ENCODE measurements at regions not wholly inside any gene's neighbourhood (a gene's known extent, or its start where the extent isn't known, plus 50 kb on each side); places are given as distances from the start of the nearest gene placed in this dataset.

DNA sequence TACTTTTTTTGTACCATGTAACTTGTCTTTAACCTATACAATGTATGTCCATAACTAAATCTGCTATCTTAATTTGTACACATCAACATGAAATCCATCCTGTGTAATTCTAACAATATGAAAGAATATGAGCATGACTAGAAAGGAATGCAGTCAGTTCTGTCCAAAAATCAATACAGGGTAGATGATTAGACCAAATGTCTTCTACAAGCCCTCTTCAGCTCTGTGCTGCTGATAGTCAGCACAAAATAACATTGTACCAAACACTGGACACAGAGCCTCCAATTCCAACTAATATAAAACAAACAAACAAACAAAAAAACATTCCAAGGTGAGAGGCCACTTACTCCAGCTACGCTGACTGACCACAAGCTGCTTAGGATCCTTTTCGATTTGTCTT, 301.4 kb upstream of the IRAK1BP1 start:
- 84% methylated on average over 2 of the region's 2 CpGs for WGBS
- TF ChIP-seq FOXA1 (IDR thresholded peaks at IDR 0.05) = no peak
- TF ChIP-seq NR2F2 (IDR thresholded peaks at IDR 0.05) = no peak
- no peak for TF ChIP-seq TAF1 (conservative IDR thresholded peaks at IDR 0.05)
- TF ChIP-seq SP1 (IDR thresholded peaks at IDR 0.05) = no peak
- TF ChIP-seq, protein P1, sequence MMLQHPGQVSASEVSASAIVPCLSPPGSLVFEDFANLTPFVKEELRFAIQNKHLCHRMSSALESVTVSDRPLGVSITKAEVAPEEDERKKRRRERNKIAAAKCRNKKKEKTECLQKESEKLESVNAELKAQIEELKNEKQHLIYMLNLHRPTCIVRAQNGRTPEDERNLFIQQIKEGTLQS (IDR thresholded peaks at IDR 0.05) = no peak
- TF ChIP-seq, protein P2, sequence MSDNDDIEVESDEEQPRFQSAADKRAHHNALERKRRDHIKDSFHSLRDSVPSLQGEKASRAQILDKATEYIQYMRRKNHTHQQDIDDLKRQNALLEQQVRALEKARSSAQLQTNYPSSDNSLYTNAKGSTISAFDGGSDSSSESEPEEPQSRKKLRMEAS (IDR thresholded peaks at IDR 0.05) = no peak
- no peak for TF ChIP-seq YY1 (IDR thresholded peaks at IDR 0.05)
- TF ChIP-seq, protein P3, sequence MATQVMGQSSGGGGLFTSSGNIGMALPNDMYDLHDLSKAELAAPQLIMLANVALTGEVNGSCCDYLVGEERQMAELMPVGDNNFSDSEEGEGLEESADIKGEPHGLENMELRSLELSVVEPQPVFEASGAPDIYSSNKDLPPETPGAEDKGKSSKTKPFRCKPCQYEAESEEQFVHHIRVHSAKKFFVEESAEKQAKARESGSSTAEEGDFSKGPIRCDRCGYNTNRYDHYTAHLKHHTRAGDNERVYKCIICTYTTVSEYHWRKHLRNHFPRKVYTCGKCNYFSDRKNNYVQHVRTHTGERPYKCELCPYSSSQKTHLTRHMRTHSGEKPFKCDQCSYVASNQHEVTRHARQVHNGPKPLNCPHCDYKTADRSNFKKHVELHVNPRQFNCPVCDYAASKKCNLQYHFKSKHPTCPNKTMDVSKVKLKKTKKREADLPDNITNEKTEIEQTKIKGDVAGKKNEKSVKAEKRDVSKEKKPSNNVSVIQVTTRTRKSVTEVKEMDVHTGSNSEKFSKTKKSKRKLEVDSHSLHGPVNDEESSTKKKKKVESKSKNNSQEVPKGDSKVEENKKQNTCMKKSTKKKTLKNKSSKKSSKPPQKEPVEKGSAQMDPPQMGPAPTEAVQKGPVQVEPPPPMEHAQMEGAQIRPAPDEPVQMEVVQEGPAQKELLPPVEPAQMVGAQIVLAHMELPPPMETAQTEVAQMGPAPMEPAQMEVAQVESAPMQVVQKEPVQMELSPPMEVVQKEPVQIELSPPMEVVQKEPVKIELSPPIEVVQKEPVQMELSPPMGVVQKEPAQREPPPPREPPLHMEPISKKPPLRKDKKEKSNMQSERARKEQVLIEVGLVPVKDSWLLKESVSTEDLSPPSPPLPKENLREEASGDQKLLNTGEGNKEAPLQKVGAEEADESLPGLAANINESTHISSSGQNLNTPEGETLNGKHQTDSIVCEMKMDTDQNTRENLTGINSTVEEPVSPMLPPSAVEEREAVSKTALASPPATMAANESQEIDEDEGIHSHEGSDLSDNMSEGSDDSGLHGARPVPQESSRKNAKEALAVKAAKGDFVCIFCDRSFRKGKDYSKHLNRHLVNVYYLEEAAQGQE (IDR thresholded peaks at IDR 0.05) = no peak
- no peak for TF ChIP-seq RAD21 (IDR thresholded peaks at IDR 0.05)
- TF ChIP-seq, protein P4, sequence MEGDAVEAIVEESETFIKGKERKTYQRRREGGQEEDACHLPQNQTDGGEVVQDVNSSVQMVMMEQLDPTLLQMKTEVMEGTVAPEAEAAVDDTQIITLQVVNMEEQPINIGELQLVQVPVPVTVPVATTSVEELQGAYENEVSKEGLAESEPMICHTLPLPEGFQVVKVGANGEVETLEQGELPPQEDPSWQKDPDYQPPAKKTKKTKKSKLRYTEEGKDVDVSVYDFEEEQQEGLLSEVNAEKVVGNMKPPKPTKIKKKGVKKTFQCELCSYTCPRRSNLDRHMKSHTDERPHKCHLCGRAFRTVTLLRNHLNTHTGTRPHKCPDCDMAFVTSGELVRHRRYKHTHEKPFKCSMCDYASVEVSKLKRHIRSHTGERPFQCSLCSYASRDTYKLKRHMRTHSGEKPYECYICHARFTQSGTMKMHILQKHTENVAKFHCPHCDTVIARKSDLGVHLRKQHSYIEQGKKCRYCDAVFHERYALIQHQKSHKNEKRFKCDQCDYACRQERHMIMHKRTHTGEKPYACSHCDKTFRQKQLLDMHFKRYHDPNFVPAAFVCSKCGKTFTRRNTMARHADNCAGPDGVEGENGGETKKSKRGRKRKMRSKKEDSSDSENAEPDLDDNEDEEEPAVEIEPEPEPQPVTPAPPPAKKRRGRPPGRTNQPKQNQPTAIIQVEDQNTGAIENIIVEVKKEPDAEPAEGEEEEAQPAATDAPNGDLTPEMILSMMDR (IDR thresholded peaks at IDR 0.05; ENCODE audit: low read depth, low read length, missing input control) = no peak
- no peak for TF ChIP-seq JUND (IDR thresholded peaks at IDR 0.05)
- TF ChIP-seq, protein P5, sequence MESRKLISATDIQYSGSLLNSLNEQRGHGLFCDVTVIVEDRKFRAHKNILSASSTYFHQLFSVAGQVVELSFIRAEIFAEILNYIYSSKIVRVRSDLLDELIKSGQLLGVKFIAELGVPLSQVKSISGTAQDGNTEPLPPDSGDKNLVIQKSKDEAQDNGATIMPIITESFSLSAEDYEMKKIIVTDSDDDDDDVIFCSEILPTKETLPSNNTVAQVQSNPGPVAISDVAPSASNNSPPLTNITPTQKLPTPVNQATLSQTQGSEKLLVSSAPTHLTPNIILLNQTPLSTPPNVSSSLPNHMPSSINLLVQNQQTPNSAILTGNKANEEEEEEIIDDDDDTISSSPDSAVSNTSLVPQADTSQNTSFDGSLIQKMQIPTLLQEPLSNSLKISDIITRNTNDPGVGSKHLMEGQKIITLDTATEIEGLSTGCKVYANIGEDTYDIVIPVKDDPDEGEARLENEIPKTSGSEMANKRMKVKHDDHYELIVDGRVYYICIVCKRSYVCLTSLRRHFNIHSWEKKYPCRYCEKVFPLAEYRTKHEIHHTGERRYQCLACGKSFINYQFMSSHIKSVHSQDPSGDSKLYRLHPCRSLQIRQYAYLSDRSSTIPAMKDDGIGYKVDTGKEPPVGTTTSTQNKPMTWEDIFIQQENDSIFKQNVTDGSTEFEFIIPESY (IDR thresholded peaks at IDR 0.05) = no peak
- TF ChIP-seq FOXA2 (IDR thresholded peaks at IDR 0.05) = no peak

DNA sequence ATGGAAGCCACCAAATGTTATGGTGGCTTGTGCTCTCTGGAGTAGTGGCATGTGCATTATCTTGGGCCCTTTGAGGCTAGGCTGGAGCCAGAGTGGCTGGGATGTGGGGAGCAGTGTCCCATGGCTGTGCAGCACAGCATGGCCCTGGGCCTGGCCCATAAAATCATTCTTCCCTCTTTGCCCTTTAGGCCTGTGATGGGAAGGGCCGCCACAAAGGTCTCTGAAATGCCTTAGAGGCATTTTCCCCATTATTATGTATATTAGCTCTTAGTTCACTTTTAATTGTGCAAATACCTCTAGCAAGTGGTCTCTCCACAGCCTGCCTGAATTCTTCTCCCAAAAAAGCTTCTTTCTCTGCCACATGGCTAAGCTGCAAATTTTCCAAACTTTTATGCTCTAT, 297.3 kb upstream of the IRAK1BP1 start:
- DNase-seq (ENCODE audit: low spot score) = no peak
- Histone ChIP-seq H3K27me3 (ENCODE audit: control insufficient read depth in 4 of 4, insufficient read depth in 4 of 4, low read length in 3 of 4) (no peaks in the 10 kb centered on the region), H3K9me3 (ENCODE audit: control insufficient read depth in 4 of 4, low read length in 3 of 4) (peaks cover 0 to 8% (median under 1%) of the 10 kb centered on the region in 4 donors), H3K36me3 (ENCODE audit: control insufficient read depth in 4 of 4, insufficient read depth in 3 of 4, low read depth in 1 of 4, low read length in 3 of 4) (no peaks in the 10 kb centered on the region), H3K4me1 (ENCODE audit: control insufficient read depth in 4 of 4, insufficient read depth in 4 of 4, low read length in 3 of 4) (no peaks in the 10 kb centered on the region), H3K9ac (ENCODE audit: low read depth in 1 of 2, low read length in 2 of 2) (no peak overlapping the region), H3K4me3 (ENCODE audit: low read depth in 1 of 3, low read length in 3 of 3) (no peak overlapping the region), H3K27ac (ENCODE audit: low read depth in 1 of 2, low read length in 2 of 2) (no peak overlapping the region)
- 82% methylated on average over 1 of the region's 1 CpG for WGBS
- no peak for TF ChIP-seq RAD21 (IDR thresholded peaks at IDR 0.05)
- TF ChIP-seq, protein P3 (IDR thresholded peaks at IDR 0.05) = no peak
- TF ChIP-seq GABPA (IDR thresholded peaks at IDR 0.05 in 1 of 2, conservative IDR thresholded peaks at IDR 0.05 in 1 of 2) = no peak

More for the DNA sequence above, 301.4 kb upstream of the IRAK1BP1 start:
- no peaks in the 10 kb centered on the region for H3K27me3 ChIP-seq (ENCODE audit: control insufficient read depth in 4 of 4, insufficient read depth in 4 of 4, low read length in 3 of 4)
- no peaks in the 10 kb centered on the region for H3K4me1 ChIP-seq (ENCODE audit: control insufficient read depth in 4 of 4, insufficient read depth in 4 of 4, low read length in 3 of 4)
- no peak for DNase-seq (ENCODE audit: low spot score)
- H3K27ac ChIP-seq (ENCODE audit: low read depth in 1 of 2, low read length in 2 of 2) = no peak overlapping the region
- H3K9ac ChIP-seq (ENCODE audit: low read depth in 1 of 2, low read length in 2 of 2) = no peak overlapping the region
- no peak overlapping the region for H3K4me3 ChIP-seq (ENCODE audit: low read depth in 1 of 3, low read length in 3 of 3)
- peaks cover 0 to 6% (median under 1%) of the 10 kb centered on the region in 4 donors for H3K9me3 ChIP-seq (ENCODE audit: control insufficient read depth in 4 of 4, low read length in 3 of 4)
- H3K36me3 ChIP-seq (ENCODE audit: control insufficient read depth in 4 of 4, insufficient read depth in 3 of 4, low read depth in 1 of 4, low read length in 3 of 4) = no peaks in the 10 kb centered on the region
